Type B pancreatic cell (in vitro differentiated cells): ENCODE measurements at regions not wholly inside any gene's neighbourhood (a gene's known extent, or its start where the extent isn't known, plus 50 kb on each side); places are given as distances from the start of the nearest gene placed in this dataset.

Experiments
- DNase-seq: peaks from one replicate; pipeline ENCODE4 v3.0.0; 2021; ENCODE audit warnings: mixed read lengths; ENCODE audit not compliant: unreplicated experiment; ENCODE audit errors: extremely low spot score
- H3K27ac Mint-ChIP-seq: 2 replicates; pipeline ENCODE4 v1.8.0; 2021; ENCODE audit warnings: mild to moderate bottlenecking, mixed read lengths
- H3K27me3 Mint-ChIP-seq: 2 replicates; pipeline ENCODE4 v1.8.0; 2021; ENCODE audit warnings: mixed read lengths
- H3K36me3 Mint-ChIP-seq: 2 replicates; pipeline ENCODE4 v1.8.0; 2021; ENCODE audit warnings: mixed read lengths
- H3K4me1 Mint-ChIP-seq: one replicate; pipeline ENCODE4 v1.8.0; 2021; ENCODE audit warnings: mixed read lengths; ENCODE audit not compliant: unreplicated experiment
- H3K4me3 Mint-ChIP-seq: 2 replicates; pipeline ENCODE4 v1.8.0; 2021; ENCODE audit warnings: mild to moderate bottlenecking, mixed read lengths
- H3K9me3 Mint-ChIP-seq: 2 replicates; pipeline ENCODE4 v1.8.0; 2021; ENCODE audit warnings: mixed read lengths
- TF ChIP-seq, protein P1 (sequence below): fragments of 200-600 bp; sonication (generic); conservative IDR thresholded peaks from 2 replicates; pipeline ENCODE4 v1.5.0; 2021; ENCODE audit warnings: antibody characterized with exemption, mild to moderate bottlenecking

DNA sequence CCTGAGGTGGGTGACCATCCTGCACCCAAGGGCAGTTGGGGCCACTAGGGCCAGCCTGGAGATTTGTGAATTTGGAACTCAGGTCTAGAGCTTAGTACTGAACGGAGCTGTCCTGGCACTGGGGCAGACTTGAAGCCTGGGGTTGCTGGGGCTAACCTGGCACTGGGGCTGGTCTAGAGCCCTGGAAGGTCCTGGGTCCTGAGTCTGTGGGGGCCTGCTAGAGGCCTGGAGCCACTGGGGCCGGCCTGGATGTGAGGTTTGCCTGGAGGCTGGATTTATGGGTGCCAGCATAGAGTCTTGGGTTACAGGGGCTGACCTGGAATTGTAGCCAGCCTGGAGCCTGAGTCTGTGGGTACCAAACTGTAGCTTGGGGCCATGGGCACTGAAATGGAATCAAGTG is 1216.9 kb downstream of the CDH11 start:
- no peaks in the 10 kb centered on the region for H3K9me3 Mint-ChIP-seq
- no peak for DNase-seq
- no peak overlapping the region for H3K4me3 Mint-ChIP-seq
- H3K27me3 Mint-ChIP-seq, result no peaks in the 10 kb centered on the region
- H3K36me3 Mint-ChIP-seq, result no peaks in the 10 kb centered on the region
- no peak overlapping the region for H3K27ac Mint-ChIP-seq
- no peaks in the 10 kb centered on the region for H3K4me1 Mint-ChIP-seq
- TF ChIP-seq, protein P1, sequence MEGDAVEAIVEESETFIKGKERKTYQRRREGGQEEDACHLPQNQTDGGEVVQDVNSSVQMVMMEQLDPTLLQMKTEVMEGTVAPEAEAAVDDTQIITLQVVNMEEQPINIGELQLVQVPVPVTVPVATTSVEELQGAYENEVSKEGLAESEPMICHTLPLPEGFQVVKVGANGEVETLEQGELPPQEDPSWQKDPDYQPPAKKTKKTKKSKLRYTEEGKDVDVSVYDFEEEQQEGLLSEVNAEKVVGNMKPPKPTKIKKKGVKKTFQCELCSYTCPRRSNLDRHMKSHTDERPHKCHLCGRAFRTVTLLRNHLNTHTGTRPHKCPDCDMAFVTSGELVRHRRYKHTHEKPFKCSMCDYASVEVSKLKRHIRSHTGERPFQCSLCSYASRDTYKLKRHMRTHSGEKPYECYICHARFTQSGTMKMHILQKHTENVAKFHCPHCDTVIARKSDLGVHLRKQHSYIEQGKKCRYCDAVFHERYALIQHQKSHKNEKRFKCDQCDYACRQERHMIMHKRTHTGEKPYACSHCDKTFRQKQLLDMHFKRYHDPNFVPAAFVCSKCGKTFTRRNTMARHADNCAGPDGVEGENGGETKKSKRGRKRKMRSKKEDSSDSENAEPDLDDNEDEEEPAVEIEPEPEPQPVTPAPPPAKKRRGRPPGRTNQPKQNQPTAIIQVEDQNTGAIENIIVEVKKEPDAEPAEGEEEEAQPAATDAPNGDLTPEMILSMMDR, result no peak

DNA sequence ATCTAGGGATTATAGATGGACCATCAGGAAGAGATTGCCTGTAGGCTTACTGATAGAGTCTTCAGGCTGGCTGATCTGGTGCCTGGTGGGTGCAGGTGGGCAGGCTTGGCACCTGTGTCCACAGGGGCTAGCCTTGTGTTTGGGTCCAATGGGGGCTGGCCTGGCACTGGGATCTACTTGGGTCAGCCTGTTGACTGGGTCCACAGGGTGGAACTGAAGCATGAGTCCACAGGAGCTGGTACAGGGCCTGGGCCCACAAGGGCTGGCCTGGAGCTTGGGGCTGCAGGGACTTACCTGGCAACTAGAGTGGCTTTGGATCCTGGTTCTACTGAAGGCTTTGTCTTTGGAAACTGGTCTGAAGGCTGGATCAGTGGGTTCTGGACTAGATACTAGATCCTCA is 1217.7 kb downstream of the CDH11 start:
- no peak overlapping the region for H3K27ac Mint-ChIP-seq
- TF ChIP-seq, protein P1, result no peak
- no peaks in the 10 kb centered on the region for H3K9me3 Mint-ChIP-seq
- no peak for DNase-seq
- no peaks in the 10 kb centered on the region for H3K36me3 Mint-ChIP-seq
- H3K27me3 Mint-ChIP-seq, result no peaks in the 10 kb centered on the region
- H3K4me1 Mint-ChIP-seq, result no peaks in the 10 kb centered on the region
- no peak overlapping the region for H3K4me3 Mint-ChIP-seq

DNA sequence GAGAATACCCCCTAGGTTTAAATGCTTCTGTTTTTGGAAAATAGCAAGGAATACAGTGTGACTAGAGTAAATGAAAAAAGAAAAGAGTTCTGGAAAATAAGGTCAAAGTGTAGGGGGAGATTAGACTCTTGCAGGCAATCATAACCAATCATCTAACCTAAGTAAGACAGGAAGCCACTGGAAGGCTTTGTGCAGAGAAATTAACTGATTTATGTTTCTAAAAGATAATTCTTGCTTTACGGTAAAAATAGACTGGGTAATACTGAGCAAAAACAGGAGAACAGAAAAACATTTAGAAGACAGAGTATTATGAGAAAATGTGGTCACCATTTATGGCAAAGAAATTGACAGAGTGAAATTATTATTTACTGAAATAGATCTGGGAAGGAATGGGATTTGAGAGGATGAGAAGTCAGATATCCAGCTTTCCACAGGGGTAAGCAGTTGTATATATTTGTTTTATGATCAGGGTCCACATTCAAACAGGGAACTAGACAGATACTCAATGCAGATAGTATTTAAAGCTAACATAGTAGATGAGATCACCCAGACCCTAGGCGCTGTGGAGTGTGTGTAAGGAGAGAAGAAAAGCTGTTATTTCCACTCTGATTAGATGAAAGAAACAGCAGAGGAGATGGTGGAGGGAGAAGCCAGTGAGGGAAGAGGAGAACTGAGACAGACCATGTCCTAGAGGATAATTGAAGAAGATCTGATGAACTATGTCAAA is 1225.3 kb downstream of the CDH11 start:
- TF ChIP-seq, protein P1, result no peak
- Mint-ChIP-seq H3K27ac (no peak overlapping the region), H3K9me3 (no peaks in the 10 kb centered on the region), H3K4me1 (no peaks in the 10 kb centered on the region), H3K27me3 (no peaks in the 10 kb centered on the region), H3K4me3 (no peak overlapping the region), H3K36me3 (no peaks in the 10 kb centered on the region)
- no peak for DNase-seq

GRCh38 chr16:63890723-63891122 is 1231.1 kb downstream of the CDH11 start:
- H3K27me3 Mint-ChIP-seq, result no peaks in the 10 kb centered on the region

DNA sequence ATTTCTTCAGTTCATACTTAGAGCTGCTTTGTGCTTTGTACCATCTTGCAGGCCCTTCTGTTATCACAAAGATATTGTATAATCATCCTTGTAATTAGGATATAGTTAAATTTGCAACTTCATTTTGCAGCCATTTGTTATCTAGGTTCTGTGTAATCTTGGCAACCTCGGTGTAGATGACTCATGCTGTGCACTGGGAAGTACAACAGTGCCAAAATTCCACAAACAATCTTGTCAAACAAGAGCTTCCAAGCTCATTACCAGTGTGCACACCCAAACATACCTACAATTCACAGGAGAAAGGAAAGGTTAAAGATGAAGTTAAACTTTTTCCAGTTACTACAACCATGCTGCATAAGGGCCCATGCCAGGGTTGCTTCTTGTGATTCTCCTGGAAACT is 1231.8 kb downstream of the CDH11 start:
- H3K27ac Mint-ChIP-seq, result no peak overlapping the region
- no peak for DNase-seq

More at GRCh38 chr16:63890723-63891122, 1231.1 kb downstream of the CDH11 start:
- TF ChIP-seq, protein P1, result no peak
- Mint-ChIP-seq H3K4me1 (no peaks in the 10 kb centered on the region), H3K27ac (no peak overlapping the region), H3K4me3 (no peak overlapping the region), H3K36me3 (no peaks in the 10 kb centered on the region), H3K9me3 (no peaks in the 10 kb centered on the region)
- no peak for DNase-seq

More for the DNA sequence above, 1231.8 kb downstream of the CDH11 start:
- H3K4me3 Mint-ChIP-seq, result no peak overlapping the region
- no peaks in the 10 kb centered on the region for H3K36me3 Mint-ChIP-seq
- no peaks in the 10 kb centered on the region for H3K9me3 Mint-ChIP-seq
- no peaks in the 10 kb centered on the region for H3K27me3 Mint-ChIP-seq
- TF ChIP-seq, protein P1, result no peak
- H3K4me1 Mint-ChIP-seq, result no peaks in the 10 kb centered on the region
